ENCODE measurements at regions not wholly inside any gene's neighbourhood (a gene's known extent, or its start where the extent isn't known, plus 50 kb on each side); places are given as distances from the start of the nearest gene placed in this dataset.

- no peak for TF ChIP-seq CTCF (conservative IDR thresholded peaks at IDR 0.05; ENCODE audit: low read depth in 2 of 2)
- TF ChIP-seq, protein P1, sequence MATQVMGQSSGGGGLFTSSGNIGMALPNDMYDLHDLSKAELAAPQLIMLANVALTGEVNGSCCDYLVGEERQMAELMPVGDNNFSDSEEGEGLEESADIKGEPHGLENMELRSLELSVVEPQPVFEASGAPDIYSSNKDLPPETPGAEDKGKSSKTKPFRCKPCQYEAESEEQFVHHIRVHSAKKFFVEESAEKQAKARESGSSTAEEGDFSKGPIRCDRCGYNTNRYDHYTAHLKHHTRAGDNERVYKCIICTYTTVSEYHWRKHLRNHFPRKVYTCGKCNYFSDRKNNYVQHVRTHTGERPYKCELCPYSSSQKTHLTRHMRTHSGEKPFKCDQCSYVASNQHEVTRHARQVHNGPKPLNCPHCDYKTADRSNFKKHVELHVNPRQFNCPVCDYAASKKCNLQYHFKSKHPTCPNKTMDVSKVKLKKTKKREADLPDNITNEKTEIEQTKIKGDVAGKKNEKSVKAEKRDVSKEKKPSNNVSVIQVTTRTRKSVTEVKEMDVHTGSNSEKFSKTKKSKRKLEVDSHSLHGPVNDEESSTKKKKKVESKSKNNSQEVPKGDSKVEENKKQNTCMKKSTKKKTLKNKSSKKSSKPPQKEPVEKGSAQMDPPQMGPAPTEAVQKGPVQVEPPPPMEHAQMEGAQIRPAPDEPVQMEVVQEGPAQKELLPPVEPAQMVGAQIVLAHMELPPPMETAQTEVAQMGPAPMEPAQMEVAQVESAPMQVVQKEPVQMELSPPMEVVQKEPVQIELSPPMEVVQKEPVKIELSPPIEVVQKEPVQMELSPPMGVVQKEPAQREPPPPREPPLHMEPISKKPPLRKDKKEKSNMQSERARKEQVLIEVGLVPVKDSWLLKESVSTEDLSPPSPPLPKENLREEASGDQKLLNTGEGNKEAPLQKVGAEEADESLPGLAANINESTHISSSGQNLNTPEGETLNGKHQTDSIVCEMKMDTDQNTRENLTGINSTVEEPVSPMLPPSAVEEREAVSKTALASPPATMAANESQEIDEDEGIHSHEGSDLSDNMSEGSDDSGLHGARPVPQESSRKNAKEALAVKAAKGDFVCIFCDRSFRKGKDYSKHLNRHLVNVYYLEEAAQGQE (IDR thresholded peaks at IDR 0.05; ENCODE audit: unreplicated experiment), result no peak
- TF ChIP-seq POLR2AphosphoS5 (IDR thresholded peaks at IDR 0.05; ENCODE audit: low read depth), result no peak
- no peak for TF ChIP-seq CREB1 (CRISPR knock-in tag; IDR thresholded peaks at IDR 0.05; ENCODE audit: low read depth)
- no peak for TF ChIP-seq ZNF331 (CRISPR knock-in tag; IDR thresholded peaks at IDR 0.05; ENCODE audit: low read depth)
- no peak for TF ChIP-seq JUNB (IDR thresholded peaks at IDR 0.05; ENCODE audit: unreplicated experiment)
- TF ChIP-seq EZH2phosphoT487 (IDR thresholded peaks at IDR 0.05; ENCODE audit: unreplicated experiment), result no peak
- TF ChIP-seq EZH2 (IDR thresholded peaks at IDR 0.05; ENCODE audit: low read depth, unreplicated experiment), result no peak
- TF ChIP-seq ZNF114 (CRISPR knock-in tag; IDR thresholded peaks at IDR 0.05), result no peak
- TF ChIP-seq NANOG (IDR thresholded peaks at IDR 0.05; ENCODE audit: borderline replicate concordance), result no peak
Observed at GRCh38 chr11:98007072-98007471, 1013.7 kb upstream of the CNTN5 start.

All from GM23338 (cell line).